ENCODE measurements at regions not wholly inside any gene's neighbourhood (a gene's known extent, or its start where the extent isn't known, plus 50 kb on each side); places are given as distances from the start of the nearest gene placed in this dataset.

GRCh38 chr1:56297904-56298303 is 281.5 kb downstream of the PLPP3 start:
- TF ChIP-seq, protein P1, sequence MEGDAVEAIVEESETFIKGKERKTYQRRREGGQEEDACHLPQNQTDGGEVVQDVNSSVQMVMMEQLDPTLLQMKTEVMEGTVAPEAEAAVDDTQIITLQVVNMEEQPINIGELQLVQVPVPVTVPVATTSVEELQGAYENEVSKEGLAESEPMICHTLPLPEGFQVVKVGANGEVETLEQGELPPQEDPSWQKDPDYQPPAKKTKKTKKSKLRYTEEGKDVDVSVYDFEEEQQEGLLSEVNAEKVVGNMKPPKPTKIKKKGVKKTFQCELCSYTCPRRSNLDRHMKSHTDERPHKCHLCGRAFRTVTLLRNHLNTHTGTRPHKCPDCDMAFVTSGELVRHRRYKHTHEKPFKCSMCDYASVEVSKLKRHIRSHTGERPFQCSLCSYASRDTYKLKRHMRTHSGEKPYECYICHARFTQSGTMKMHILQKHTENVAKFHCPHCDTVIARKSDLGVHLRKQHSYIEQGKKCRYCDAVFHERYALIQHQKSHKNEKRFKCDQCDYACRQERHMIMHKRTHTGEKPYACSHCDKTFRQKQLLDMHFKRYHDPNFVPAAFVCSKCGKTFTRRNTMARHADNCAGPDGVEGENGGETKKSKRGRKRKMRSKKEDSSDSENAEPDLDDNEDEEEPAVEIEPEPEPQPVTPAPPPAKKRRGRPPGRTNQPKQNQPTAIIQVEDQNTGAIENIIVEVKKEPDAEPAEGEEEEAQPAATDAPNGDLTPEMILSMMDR (IDR thresholded peaks at IDR 0.05; ENCODE audit: low read depth, low read length), result no peak
- no peak for TF ChIP-seq EZH2phosphoT487 (IDR thresholded peaks at IDR 0.05; ENCODE audit: low read depth)
- Histone ChIP-seq H4K20me1 (ENCODE audit: insufficient read depth, low read length) (no peaks in the 10 kb centered on the region), H2AFZ (ENCODE audit: low read depth, low read length) (no peak overlapping the region), H3K36me3 (replicated peaks; ENCODE audit: low read depth, low read length) (no peaks in the 10 kb centered on the region), H3K79me2 (ENCODE audit: low read length) (no peaks in the 10 kb centered on the region), H3K27ac (ENCODE audit: low read length) (no peak overlapping the region), H3K4me3 (ENCODE audit: low read length) (no peak overlapping the region), H3K27me3 (ENCODE audit: low read depth, low read length) (no peaks in the 10 kb centered on the region), H3K4me2 (ENCODE audit: low read length) (peak overlapping the region; percentile 26; the same call in 1 of the 2 replicates), H3K9ac (ENCODE audit: low read length) (no peak overlapping the region), H3K4me1 (ENCODE audit: low read length) (peaks cover 23% of the 10 kb centered on the region), H3K9me3 (ENCODE audit: insufficient read depth, low read length) (no peaks in the 10 kb centered on the region)

DNA sequence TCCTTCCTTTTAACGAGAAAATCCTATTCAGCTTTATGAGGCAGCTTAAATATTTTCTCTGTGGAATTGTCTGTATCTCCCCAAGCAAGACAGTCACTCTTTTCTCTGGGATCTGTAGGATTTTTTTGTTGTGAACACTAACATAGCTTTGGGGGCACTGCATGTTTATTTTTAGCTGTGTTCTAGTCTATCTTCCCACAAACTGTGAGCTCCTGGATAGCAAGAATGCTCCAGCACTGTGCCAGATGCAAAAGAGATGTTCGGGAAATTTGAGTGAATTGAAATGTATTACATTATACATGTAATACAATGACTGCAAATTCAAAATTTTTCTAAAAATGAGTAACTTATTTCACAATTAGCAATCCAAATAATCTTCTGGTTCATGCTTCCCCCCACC is 282.2 kb downstream of the PLPP3 start:
- Histone ChIP-seq H3K36me3 (replicated peaks; ENCODE audit: low read depth, low read length) (no peaks in the 10 kb centered on the region), H4K20me1 (ENCODE audit: insufficient read depth, low read length) (no peaks in the 10 kb centered on the region), H3K27ac (ENCODE audit: low read length) (no peak overlapping the region), H3K79me2 (ENCODE audit: low read length) (no peaks in the 10 kb centered on the region), H3K9ac (ENCODE audit: low read length) (no peak overlapping the region), H3K4me2 (ENCODE audit: low read length) (peak overlapping the region; percentile 26; the same call in 1 of the 2 replicates), H3K27me3 (ENCODE audit: low read depth, low read length) (no peaks in the 10 kb centered on the region), H2AFZ (ENCODE audit: low read depth, low read length) (no peak overlapping the region), H3K9me3 (ENCODE audit: insufficient read depth, low read length) (no peaks in the 10 kb centered on the region), H3K4me1 (ENCODE audit: low read length) (peaks cover 23% of the 10 kb centered on the region), H3K4me3 (ENCODE audit: low read length) (no peak overlapping the region)
- TF ChIP-seq, protein P1 (IDR thresholded peaks at IDR 0.05; ENCODE audit: low read depth, low read length), result no peak
- no peak for TF ChIP-seq EZH2phosphoT487 (IDR thresholded peaks at IDR 0.05; ENCODE audit: low read depth)

- Histone ChIP-seq H3K27ac (ENCODE audit: low read length) (no peak overlapping the region), H3K9ac (ENCODE audit: low read length) (no peak overlapping the region), H3K4me1 (ENCODE audit: low read length) (peaks cover 23% of the 10 kb centered on the region), H3K4me3 (ENCODE audit: low read length) (no peak overlapping the region), H4K20me1 (ENCODE audit: insufficient read depth, low read length) (no peaks in the 10 kb centered on the region), H3K4me2 (ENCODE audit: low read length) (peak overlapping the region; percentile 26; the same call in 1 of the 2 replicates), H3K36me3 (replicated peaks; ENCODE audit: low read depth, low read length) (no peaks in the 10 kb centered on the region), H3K27me3 (ENCODE audit: low read depth, low read length) (no peaks in the 10 kb centered on the region), H3K9me3 (ENCODE audit: insufficient read depth, low read length) (no peaks in the 10 kb centered on the region), H2AFZ (ENCODE audit: low read depth, low read length) (no peak overlapping the region), H3K79me2 (ENCODE audit: low read length) (no peaks in the 10 kb centered on the region)
- TF ChIP-seq EZH2phosphoT487 (IDR thresholded peaks at IDR 0.05; ENCODE audit: low read depth), result no peak
- TF ChIP-seq, protein P1 (IDR thresholded peaks at IDR 0.05; ENCODE audit: low read depth, low read length), result no peak
These were observed 283.1 kb downstream of the PLPP3 start for GRCh38 chr1:56295949-56296929.

DNA sequence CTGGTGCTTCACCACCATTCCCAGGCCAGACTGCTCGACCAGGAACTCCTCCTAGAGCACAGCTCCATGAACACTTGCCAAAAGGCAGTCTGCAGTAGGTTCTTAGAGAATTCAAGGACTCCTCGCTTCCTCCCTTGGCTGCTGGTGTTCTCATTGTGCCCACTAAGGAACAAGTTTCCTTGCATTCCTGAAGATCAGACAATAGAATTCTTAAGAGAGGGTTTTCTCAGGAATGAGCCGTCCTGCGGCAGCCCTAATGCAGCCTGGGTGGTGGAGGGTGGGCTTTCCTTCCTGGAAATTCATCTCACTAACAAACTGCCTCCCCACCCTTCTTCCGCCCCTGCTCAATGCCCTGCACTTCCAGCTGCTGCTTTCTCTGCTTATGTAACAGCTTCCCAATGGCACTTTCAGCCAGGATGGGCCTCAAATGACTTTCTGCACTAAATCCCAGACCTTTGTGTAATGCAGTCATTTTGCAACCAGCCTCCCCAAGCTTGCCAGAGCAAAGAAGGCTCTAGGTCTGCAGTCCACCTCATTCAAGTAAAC is 287.9 kb downstream of the PLPP3 start:
- Histone ChIP-seq H3K27ac (ENCODE audit: low read length) (no peak overlapping the region), H3K79me2 (ENCODE audit: low read length) (no peaks in the 10 kb centered on the region), H3K27me3 (ENCODE audit: low read depth, low read length) (no peaks in the 10 kb centered on the region), H2AFZ (ENCODE audit: low read depth, low read length) (no peak overlapping the region), H3K4me3 (ENCODE audit: low read length) (no peak overlapping the region), H3K4me2 (ENCODE audit: low read length) (no peak overlapping the region), H3K9ac (ENCODE audit: low read length) (no peak overlapping the region), H3K9me3 (ENCODE audit: insufficient read depth, low read length) (no peaks in the 10 kb centered on the region), H4K20me1 (ENCODE audit: insufficient read depth, low read length) (no peaks in the 10 kb centered on the region), H3K36me3 (replicated peaks; ENCODE audit: low read depth, low read length) (no peaks in the 10 kb centered on the region), H3K4me1 (ENCODE audit: low read length) (peaks cover 6% of the 10 kb centered on the region)
- TF ChIP-seq, protein P1 (IDR thresholded peaks at IDR 0.05; ENCODE audit: low read depth, low read length), result no peak
- TF ChIP-seq EZH2phosphoT487 (IDR thresholded peaks at IDR 0.05; ENCODE audit: low read depth), result no peak

Measured in OCI-LY3 (cell line).